WERI-Rb-1 (cell line): ENCODE measurements at regions not wholly inside any gene's neighbourhood (a gene's known extent, or its start where the extent isn't known, plus 50 kb on each side); places are given as distances from the start of the nearest gene placed in this dataset.

Experiments
- DNase-seq: peaks from one replicate; pipeline ENCODE4 v3.0.0-alpha.2; 2020
- H3K27ac ChIP-seq: fragments of 250-450 bp; sonication (Bioruptor Pico); 2 replicates; pipeline ENCODE4 v1.5.1; 2020; ENCODE audit warnings: mild to moderate bottlenecking, moderate library complexity
- H3K27me3 ChIP-seq: fragments of 250-450 bp; sonication (Bioruptor Pico); 2 replicates; pipeline ENCODE4 v1.5.1; 2021; ENCODE audit warnings: mild to moderate bottlenecking, low read depth, moderate library complexity; ENCODE audit not compliant: insufficient read depth, severe bottlenecking
- H3K36me3 ChIP-seq: fragments of 250-450 bp; sonication (Bioruptor Pico); 2 replicates; pipeline ENCODE4 v1.5.1; 2020; ENCODE audit warnings: mild to moderate bottlenecking, moderate library complexity
- H3K4me3 ChIP-seq: 2 replicates; pipeline ENCODE4 v1.5.1; 2011; ENCODE audit warnings: low read depth, mild to moderate bottlenecking, control low read depth, low read length
- H3K9me3 ChIP-seq: fragments of 250-450 bp; sonication (Bioruptor Pico); 2 replicates; pipeline ENCODE4 v1.5.1; 2021; ENCODE audit warnings: mild to moderate bottlenecking, moderate library complexity; ENCODE audit not compliant: severe bottlenecking
- TF ChIP-seq, protein P1 (sequence below): IDR thresholded peaks from 2 replicates; pipeline ENCODE4 v1.5.1; 2011; ENCODE audit warnings: low read depth, mild to moderate bottlenecking, control low read depth, inconsistent platforms, low read length

- Histone ChIP-seq H3K36me3 (no peaks in the 10 kb centered on the region), H3K4me3 (no peak overlapping the region), H3K27ac (no peak overlapping the region), H3K27me3 (no peaks in the 10 kb centered on the region), H3K9me3 (no peaks in the 10 kb centered on the region)
- TF ChIP-seq, protein P1, sequence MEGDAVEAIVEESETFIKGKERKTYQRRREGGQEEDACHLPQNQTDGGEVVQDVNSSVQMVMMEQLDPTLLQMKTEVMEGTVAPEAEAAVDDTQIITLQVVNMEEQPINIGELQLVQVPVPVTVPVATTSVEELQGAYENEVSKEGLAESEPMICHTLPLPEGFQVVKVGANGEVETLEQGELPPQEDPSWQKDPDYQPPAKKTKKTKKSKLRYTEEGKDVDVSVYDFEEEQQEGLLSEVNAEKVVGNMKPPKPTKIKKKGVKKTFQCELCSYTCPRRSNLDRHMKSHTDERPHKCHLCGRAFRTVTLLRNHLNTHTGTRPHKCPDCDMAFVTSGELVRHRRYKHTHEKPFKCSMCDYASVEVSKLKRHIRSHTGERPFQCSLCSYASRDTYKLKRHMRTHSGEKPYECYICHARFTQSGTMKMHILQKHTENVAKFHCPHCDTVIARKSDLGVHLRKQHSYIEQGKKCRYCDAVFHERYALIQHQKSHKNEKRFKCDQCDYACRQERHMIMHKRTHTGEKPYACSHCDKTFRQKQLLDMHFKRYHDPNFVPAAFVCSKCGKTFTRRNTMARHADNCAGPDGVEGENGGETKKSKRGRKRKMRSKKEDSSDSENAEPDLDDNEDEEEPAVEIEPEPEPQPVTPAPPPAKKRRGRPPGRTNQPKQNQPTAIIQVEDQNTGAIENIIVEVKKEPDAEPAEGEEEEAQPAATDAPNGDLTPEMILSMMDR: no peak
- no peak for DNase-seq
These were observed 165.0 kb upstream of the MTNR1B start for GRCh38 chr11:92804388-92804966.

DNA sequence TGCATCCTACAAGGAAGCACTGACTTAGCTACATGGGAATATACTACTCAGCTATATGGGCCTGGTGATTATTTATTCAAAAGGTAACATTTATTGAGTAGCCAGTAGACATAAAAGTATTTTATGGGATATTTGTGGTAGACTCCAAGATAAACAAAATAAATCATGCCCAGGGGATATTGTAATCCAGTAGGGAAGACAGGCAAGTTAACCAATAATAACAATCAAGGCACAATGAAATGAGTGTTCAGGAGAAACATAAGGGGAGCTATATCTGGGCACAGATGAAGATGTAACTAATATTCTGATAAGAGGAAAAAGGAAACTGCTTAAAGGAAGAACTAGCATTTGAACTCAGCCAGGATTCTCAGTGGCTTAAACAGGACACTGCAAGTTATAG, 161.4 kb upstream of the MTNR1B start:
- H3K27me3 ChIP-seq: no peaks in the 10 kb centered on the region
- no peak overlapping the region for H3K27ac ChIP-seq
- H3K36me3 ChIP-seq: no peaks in the 10 kb centered on the region
- DNase-seq: no peak
- H3K4me3 ChIP-seq: no peak overlapping the region
- TF ChIP-seq, protein P1: no peak
- H3K9me3 ChIP-seq: no peaks in the 10 kb centered on the region

- DNase-seq: no peak
- Histone ChIP-seq H3K9me3 (no peaks in the 10 kb centered on the region), H3K36me3 (no peaks in the 10 kb centered on the region), H3K27ac (no peak overlapping the region), H3K27me3 (no peaks in the 10 kb centered on the region), H3K4me3 (no peak overlapping the region)
- TF ChIP-seq, protein P1: no peak
These were observed 158.9 kb upstream of the MTNR1B start for GRCh38 chr11:92810423-92811064.

- DNase-seq: no peak
- TF ChIP-seq, protein P1: no peak
- no peaks in the 10 kb centered on the region for H3K36me3 ChIP-seq
These were observed 158.1 kb upstream of the MTNR1B start for GRCh38 chr11:92811341-92811740.

GRCh38 chr11:92812841-92813240, 156.6 kb upstream of the MTNR1B start:
- Histone ChIP-seq H3K27me3 (no peaks in the 10 kb centered on the region), H3K27ac (no peak overlapping the region), H3K9me3 (no peaks in the 10 kb centered on the region), H3K4me3 (no peak overlapping the region), H3K36me3 (no peaks in the 10 kb centered on the region)
- TF ChIP-seq, protein P1: no peak
- DNase-seq: no peak

More at GRCh38 chr11:92811341-92811740, 158.1 kb upstream of the MTNR1B start:
- Histone ChIP-seq H3K27me3 (no peaks in the 10 kb centered on the region), H3K4me3 (no peak overlapping the region), H3K9me3 (no peaks in the 10 kb centered on the region), H3K27ac (no peak overlapping the region)

DNA sequence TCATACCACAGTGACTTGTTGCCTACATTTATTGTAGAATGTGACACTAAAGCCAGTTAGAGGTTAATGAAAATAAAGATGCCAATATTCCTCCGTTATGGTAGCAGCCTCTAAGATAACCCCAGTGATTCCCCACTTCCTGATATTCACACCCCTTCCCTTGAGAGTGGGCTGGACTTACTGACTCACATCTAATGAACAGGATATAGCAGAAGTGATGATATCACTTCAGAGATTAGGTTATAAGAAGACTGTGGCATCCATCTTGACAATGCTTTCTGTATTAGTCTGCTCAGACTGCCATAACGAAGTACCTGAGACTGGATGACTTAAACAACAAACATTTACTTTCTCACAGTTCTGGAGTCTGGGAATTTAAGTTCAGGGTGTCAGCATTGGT, 149.6 kb upstream of the MTNR1B start:
- H3K36me3 ChIP-seq: no peaks in the 10 kb centered on the region

More for the DNA sequence above, 149.6 kb upstream of the MTNR1B start:
- TF ChIP-seq, protein P1: no peak
- Histone ChIP-seq H3K27ac (no peak overlapping the region), H3K27me3 (no peaks in the 10 kb centered on the region), H3K4me3 (no peak overlapping the region), H3K9me3 (no peaks in the 10 kb centered on the region)
- no peak for DNase-seq
